Nephron (organoid): ENCODE measurements at regions not wholly inside any gene's neighbourhood (a gene's known extent, or its start where the extent isn't known, plus 50 kb on each side); places are given as distances from the start of the nearest gene placed in this dataset.
"Not testable (repeated sequence)": the region's sequence is repeated elsewhere in the genome, so short reads cannot be mapped to it uniquely, and the experiment has no call there.

Experiments
- H3K27ac Mint-ChIP-seq, 3 experiments: 2 replicates each; pipeline ENCODE4 v1.8.0; 2020; ENCODE audit warnings: mixed read lengths in 3 of 3, mild to moderate bottlenecking in 2 of 3, moderate library complexity in 1 of 3
- H3K27me3 Mint-ChIP-seq: 2 replicates; pipeline ENCODE4 v1.8.0; 2021; ENCODE audit warnings: low read depth, mild to moderate bottlenecking, moderate library complexity, mixed read lengths
- H3K36me3 Mint-ChIP-seq: 2 replicates; pipeline ENCODE4 v1.8.0; 2020; ENCODE audit warnings: low read depth, mixed read lengths
- H3K4me1 Mint-ChIP-seq: 2 replicates; pipeline ENCODE4 v1.8.0; 2020; ENCODE audit warnings: mixed read lengths
- H3K4me3 Mint-ChIP-seq, 3 experiments: 2 replicates each; pipeline ENCODE4 v1.8.0; 2020; ENCODE audit warnings: mild to moderate bottlenecking in 3 of 3, mixed read lengths in 3 of 3, moderate library complexity in 2 of 3
- H3K9me3 Mint-ChIP-seq: 2 replicates; pipeline ENCODE4 v1.8.0; 2020; ENCODE audit warnings: mixed read lengths
- TF ChIP-seq, protein P1 (sequence below), 3 experiments: fragments of 200-600 bp; sonication (generic); IDR thresholded peaks; one replicate each; pipeline ENCODE4 v1.5.0; 2021; ENCODE audit warnings: antibody characterized with exemption in 3 of 3; ENCODE audit not compliant: unreplicated experiment in 3 of 3

DNA sequence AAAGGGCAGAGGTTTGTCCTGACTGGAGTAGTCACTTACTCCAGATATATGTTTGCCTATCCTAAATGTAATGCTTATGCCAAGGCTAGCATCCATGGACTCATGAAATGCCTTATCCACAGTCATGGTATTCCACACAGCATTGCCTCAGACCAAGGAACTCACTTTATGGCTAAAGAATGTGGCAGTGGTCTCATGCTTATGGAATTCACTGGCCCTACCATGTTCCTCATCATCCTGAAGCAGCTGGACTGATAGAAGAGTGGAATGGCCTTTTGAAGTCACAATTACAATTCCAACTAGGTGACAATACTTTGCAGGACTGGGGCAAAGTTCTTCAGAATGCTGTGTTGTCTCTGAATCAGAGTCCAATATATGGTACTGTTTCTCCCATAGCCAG lies 1014.8 kb downstream of the RAPGEF2 start:
- Mint-ChIP-seq H3K27me3 (no peaks in the 10 kb centered on the region), H3K9me3 (peaks cover 30% of the 10 kb centered on the region), H3K36me3 (peaks cover 3% of the 10 kb centered on the region), H3K4me1 (no peaks in the 10 kb centered on the region), H3K27ac (no peak overlapping the region), H3K4me3 (no peak overlapping the region)
- TF ChIP-seq, protein P1, sequence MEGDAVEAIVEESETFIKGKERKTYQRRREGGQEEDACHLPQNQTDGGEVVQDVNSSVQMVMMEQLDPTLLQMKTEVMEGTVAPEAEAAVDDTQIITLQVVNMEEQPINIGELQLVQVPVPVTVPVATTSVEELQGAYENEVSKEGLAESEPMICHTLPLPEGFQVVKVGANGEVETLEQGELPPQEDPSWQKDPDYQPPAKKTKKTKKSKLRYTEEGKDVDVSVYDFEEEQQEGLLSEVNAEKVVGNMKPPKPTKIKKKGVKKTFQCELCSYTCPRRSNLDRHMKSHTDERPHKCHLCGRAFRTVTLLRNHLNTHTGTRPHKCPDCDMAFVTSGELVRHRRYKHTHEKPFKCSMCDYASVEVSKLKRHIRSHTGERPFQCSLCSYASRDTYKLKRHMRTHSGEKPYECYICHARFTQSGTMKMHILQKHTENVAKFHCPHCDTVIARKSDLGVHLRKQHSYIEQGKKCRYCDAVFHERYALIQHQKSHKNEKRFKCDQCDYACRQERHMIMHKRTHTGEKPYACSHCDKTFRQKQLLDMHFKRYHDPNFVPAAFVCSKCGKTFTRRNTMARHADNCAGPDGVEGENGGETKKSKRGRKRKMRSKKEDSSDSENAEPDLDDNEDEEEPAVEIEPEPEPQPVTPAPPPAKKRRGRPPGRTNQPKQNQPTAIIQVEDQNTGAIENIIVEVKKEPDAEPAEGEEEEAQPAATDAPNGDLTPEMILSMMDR (IDR thresholded peaks at IDR 0.05; ENCODE audit: unreplicated experiment in 3 of 3), result no peak

GRCh38 chr4:160125576-160126287 lies 1022.9 kb downstream of the RAPGEF2 start:
- not testable (repeated sequence) for H3K9me3 Mint-ChIP-seq, H3K4me1 Mint-ChIP-seq, H3K36me3 Mint-ChIP-seq, H3K27me3 Mint-ChIP-seq, H3K27ac Mint-ChIP-seq, H3K4me3 Mint-ChIP-seq

- Mint-ChIP-seq H3K27me3 (no peaks in the 10 kb centered on the region), H3K36me3 (no peaks in the 10 kb centered on the region), H3K9me3 (peaks cover 16% of the 10 kb centered on the region), H3K4me1 (no peaks in the 10 kb centered on the region), H3K27ac (no peak overlapping the region), H3K4me3 (no peak overlapping the region)
- TF ChIP-seq, protein P1 (IDR thresholded peaks at IDR 0.05; ENCODE audit: unreplicated experiment in 3 of 3), result no peak
Measured at GRCh38 chr4:160127211-160127610, 1024.3 kb downstream of the RAPGEF2 start.

DNA sequence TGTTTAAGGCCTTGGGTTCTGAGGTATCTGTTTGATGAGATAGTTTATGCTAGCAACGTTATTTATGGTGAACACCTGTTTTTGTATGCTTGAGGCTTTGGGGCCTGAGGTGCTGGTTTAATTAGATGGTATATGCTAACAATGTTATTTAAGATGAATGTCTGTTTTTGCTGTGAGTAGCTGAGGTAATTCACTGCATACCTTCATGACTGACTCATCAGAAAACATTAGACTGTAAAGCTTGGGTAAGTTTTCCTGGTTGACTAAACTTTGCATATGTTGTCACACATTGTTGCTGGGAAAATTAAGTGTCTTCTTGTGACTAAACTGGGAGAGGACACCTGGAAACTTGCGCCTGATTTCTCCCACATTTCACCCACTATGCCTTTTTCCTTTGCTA lies 1026.6 kb downstream of the RAPGEF2 start:
- no peak overlapping the region for H3K4me3 Mint-ChIP-seq
- no peaks in the 10 kb centered on the region for H3K27me3 Mint-ChIP-seq
- TF ChIP-seq, protein P1 (IDR thresholded peaks at IDR 0.05; ENCODE audit: unreplicated experiment in 3 of 3), result no peak
- no peaks in the 10 kb centered on the region for H3K36me3 Mint-ChIP-seq
- peak overlapping the region; percentile 47 to 81 (median 61) for H3K27ac Mint-ChIP-seq
- peaks cover 31% of the 10 kb centered on the region for H3K9me3 Mint-ChIP-seq
- H3K4me1 Mint-ChIP-seq, result no peaks in the 10 kb centered on the region

GRCh38 chr4:160136021-160136420 lies 1033.1 kb downstream of the RAPGEF2 start:
- Mint-ChIP-seq H3K4me1 (no peaks in the 10 kb centered on the region), H3K9me3 (peaks cover 28% of the 10 kb centered on the region), H3K27me3 (no peaks in the 10 kb centered on the region), H3K27ac (no peak overlapping the region), H3K36me3 (no peaks in the 10 kb centered on the region), H3K4me3 (no peak overlapping the region)
- TF ChIP-seq, protein P1 (IDR thresholded peaks at IDR 0.05; ENCODE audit: unreplicated experiment in 3 of 3), result no peak

- Mint-ChIP-seq H3K4me3 (no peak overlapping the region), H3K9me3 (no peaks in the 10 kb centered on the region), H3K36me3 (no peaks in the 10 kb centered on the region), H3K4me1 (no peaks in the 10 kb centered on the region), H3K27me3 (no peaks in the 10 kb centered on the region), H3K27ac (no peak overlapping the region)
- TF ChIP-seq, protein P1 (IDR thresholded peaks at IDR 0.05; ENCODE audit: unreplicated experiment in 3 of 3), result no peak
Measured at GRCh38 chr4:160141206-160141605, 1038.3 kb downstream of the RAPGEF2 start.
